IgD-negative memory B cell (primary cell): ENCODE measurements at regions not wholly inside any gene's neighbourhood (a gene's known extent, or its start where the extent isn't known, plus 50 kb on each side); places are given as distances from the start of the nearest gene placed in this dataset.

Experiments used
- H3K27ac Mint-ChIP-seq, 3 donors: one replicate each; pipeline ENCODE4 v1.8.0; 2020 to 2022; ENCODE audit warnings: mild to moderate bottlenecking in 3 of 3, mixed read lengths in 3 of 3, moderate library complexity in 1 of 3
- H3K27me3 Mint-ChIP-seq: one replicate; pipeline ENCODE4 v1.8.0; 2021; ENCODE audit warnings: mixed read lengths
- H3K36me3 Mint-ChIP-seq: one replicate; pipeline ENCODE4 v1.8.0; 2020; ENCODE audit warnings: mild to moderate bottlenecking, mixed read lengths
- H3K4me1 Mint-ChIP-seq, 3 donors: one replicate each; pipeline ENCODE4 v1.8.0; 2020 to 2022; ENCODE audit warnings: mixed read lengths in 3 of 3, mild to moderate bottlenecking in 1 of 3
- H3K4me3 Mint-ChIP-seq, 4 donors: one replicate each; pipeline ENCODE4 v1.8.0; 2020 to 2022; ENCODE audit warnings: mild to moderate bottlenecking in 4 of 4, mixed read lengths in 4 of 4, moderate library complexity in 3 of 4
- H3K9me3 Mint-ChIP-seq, 3 donors: one replicate each; pipeline ENCODE4 v1.8.0; 2020 to 2021; ENCODE audit warnings: mixed read lengths in 3 of 3, mild to moderate bottlenecking in 1 of 3

GRCh38 chr9:12958708-12959107, 183.9 kb downstream of the LURAP1L start:
- Mint-ChIP-seq H3K4me1 (no peaks in the 10 kb centered on the region), H3K27ac (no peak overlapping the region), H3K36me3 (no peaks in the 10 kb centered on the region), H3K4me3 (no peak overlapping the region), H3K27me3 (no peaks in the 10 kb centered on the region), H3K9me3 (peaks cover 0 to 5% (median 3%) of the 10 kb centered on the region in 3 donors)

- H3K4me3 Mint-ChIP-seq: no peak overlapping the region
- H3K36me3 Mint-ChIP-seq: no peaks in the 10 kb centered on the region
- no peaks in the 10 kb centered on the region for H3K27me3 Mint-ChIP-seq
- H3K9me3 Mint-ChIP-seq: peaks cover 0 to 7% (median 3%) of the 10 kb centered on the region in 3 donors
- no peak overlapping the region for H3K27ac Mint-ChIP-seq
- no peaks in the 10 kb centered on the region for H3K4me1 Mint-ChIP-seq
Observed at GRCh38 chr9:12961276-12961809, 186.5 kb downstream of the LURAP1L start.

GRCh38 chr9:12963537-12963936, 188.7 kb downstream of the LURAP1L start:
- H3K4me1 Mint-ChIP-seq: no peaks in the 10 kb centered on the region
- no peak overlapping the region for H3K4me3 Mint-ChIP-seq
- H3K27me3 Mint-ChIP-seq: no peaks in the 10 kb centered on the region
- peaks cover 0 to 3% (median 2%) of the 10 kb centered on the region in 3 donors for H3K9me3 Mint-ChIP-seq
- no peak overlapping the region for H3K27ac Mint-ChIP-seq
- H3K36me3 Mint-ChIP-seq: no peaks in the 10 kb centered on the region

- Mint-ChIP-seq H3K4me1 (no peaks in the 10 kb centered on the region), H3K36me3 (no peaks in the 10 kb centered on the region), H3K27me3 (no peaks in the 10 kb centered on the region), H3K4me3 (no peak overlapping the region), H3K9me3 (peaks cover 0 to 3% (median 2%) of the 10 kb centered on the region in 3 donors), H3K27ac (no peak overlapping the region)
Observed at GRCh38 chr9:12964271-12964670, 189.5 kb downstream of the LURAP1L start.

- no peak overlapping the region for H3K27ac Mint-ChIP-seq
- H3K9me3 Mint-ChIP-seq: peaks cover 0 to 3% (median 2%) of the 10 kb centered on the region in 3 donors
- H3K27me3 Mint-ChIP-seq: no peaks in the 10 kb centered on the region
- no peaks in the 10 kb centered on the region for H3K36me3 Mint-ChIP-seq
- H3K4me1 Mint-ChIP-seq: no peaks in the 10 kb centered on the region
- no peak overlapping the region for H3K4me3 Mint-ChIP-seq
Observed at GRCh38 chr9:12965303-12965702, 190.5 kb downstream of the LURAP1L start.

- Mint-ChIP-seq H3K4me1 (no peaks in the 10 kb centered on the region), H3K9me3 (peaks cover 2 to 3% (median 3%) of the 10 kb centered on the region in 3 donors), H3K27me3 (no peaks in the 10 kb centered on the region), H3K27ac (no peak overlapping the region), H3K36me3 (no peaks in the 10 kb centered on the region), H3K4me3 (no peak overlapping the region)
Observed at GRCh38 chr9:12968093-12968492, 193.3 kb downstream of the LURAP1L start.

- Mint-ChIP-seq H3K27ac (no peak overlapping the region), H3K4me3 (no peak overlapping the region), H3K36me3 (no peaks in the 10 kb centered on the region), H3K9me3 (peaks cover 0 to 3% (median 3%) of the 10 kb centered on the region in 3 donors), H3K27me3 (no peaks in the 10 kb centered on the region), H3K4me1 (no peaks in the 10 kb centered on the region)
Observed at GRCh38 chr9:12972608-12973589, 198.1 kb downstream of the LURAP1L start.

GRCh38 chr9:12973710-12974109, 198.9 kb downstream of the LURAP1L start:
- Mint-ChIP-seq H3K27ac (no peak overlapping the region), H3K27me3 (no peaks in the 10 kb centered on the region), H3K4me1 (no peaks in the 10 kb centered on the region), H3K36me3 (no peaks in the 10 kb centered on the region), H3K4me3 (no peak overlapping the region), H3K9me3 (peaks cover 0 to 3% (median 0%) of the 10 kb centered on the region in 3 donors)

GRCh38 chr9:12974671-12975070, 199.9 kb downstream of the LURAP1L start:
- Mint-ChIP-seq H3K4me3 (no peak overlapping the region), H3K4me1 (no peaks in the 10 kb centered on the region), H3K27ac (no peak overlapping the region), H3K9me3 (peaks cover 0 to 3% (median 0%) of the 10 kb centered on the region in 3 donors), H3K27me3 (no peaks in the 10 kb centered on the region), H3K36me3 (no peaks in the 10 kb centered on the region)

- H3K4me1 Mint-ChIP-seq: no peaks in the 10 kb centered on the region
Observed at GRCh38 chr9:12975496-12975895, 200.7 kb downstream of the LURAP1L start.

GRCh38 chr9:12980085-12980851, 205.4 kb downstream of the LURAP1L start:
- Mint-ChIP-seq H3K4me1 (no peaks in the 10 kb centered on the region), H3K36me3 (no peaks in the 10 kb centered on the region), H3K27me3 (no peaks in the 10 kb centered on the region), H3K9me3 (peaks cover 0 to 6% (median 0%) of the 10 kb centered on the region in 3 donors), H3K27ac (no peak overlapping the region), H3K4me3 (no peak overlapping the region)

More at GRCh38 chr9:12975496-12975895, 200.7 kb downstream of the LURAP1L start:
- H3K27me3 Mint-ChIP-seq: no peaks in the 10 kb centered on the region
- H3K27ac Mint-ChIP-seq: peak overlapping the region in 1 of 3 donors; percentile 28
- no peak overlapping the region for H3K4me3 Mint-ChIP-seq
- no peaks in the 10 kb centered on the region for H3K36me3 Mint-ChIP-seq
- H3K9me3 Mint-ChIP-seq: peaks cover 0 to 3% (median 0%) of the 10 kb centered on the region in 3 donors

GRCh38 chr9:12988258-12988657, 213.4 kb downstream of the LURAP1L start:
- H3K27me3 Mint-ChIP-seq: no peaks in the 10 kb centered on the region
- H3K9me3 Mint-ChIP-seq: peaks cover 0 to 4% (median 3%) of the 10 kb centered on the region in 3 donors
- no peak overlapping the region for H3K27ac Mint-ChIP-seq

GRCh38 chr9:12989669-12990068, 214.8 kb downstream of the LURAP1L start:
- H3K4me1 Mint-ChIP-seq: no peaks in the 10 kb centered on the region
- peaks cover 0 to 4% (median 3%) of the 10 kb centered on the region in 3 donors for H3K9me3 Mint-ChIP-seq
- no peaks in the 10 kb centered on the region for H3K27me3 Mint-ChIP-seq
- no peak overlapping the region for H3K4me3 Mint-ChIP-seq
- H3K36me3 Mint-ChIP-seq: no peaks in the 10 kb centered on the region
- H3K27ac Mint-ChIP-seq: no peak overlapping the region

More at GRCh38 chr9:12988258-12988657, 213.4 kb downstream of the LURAP1L start:
- Mint-ChIP-seq H3K4me3 (no peak overlapping the region), H3K36me3 (no peaks in the 10 kb centered on the region), H3K4me1 (no peaks in the 10 kb centered on the region)

- no peaks in the 10 kb centered on the region for H3K27me3 Mint-ChIP-seq
- no peaks in the 10 kb centered on the region for H3K4me1 Mint-ChIP-seq
- H3K9me3 Mint-ChIP-seq: peaks cover 1 to 4% (median 1%) of the 10 kb centered on the region in 3 donors
- H3K36me3 Mint-ChIP-seq: no peaks in the 10 kb centered on the region
- H3K4me3 Mint-ChIP-seq: no peak overlapping the region
- H3K27ac Mint-ChIP-seq: no peak overlapping the region
Observed at GRCh38 chr9:12993466-12993865, 218.6 kb downstream of the LURAP1L start.

GRCh38 chr9:12997009-12997408, 222.2 kb downstream of the LURAP1L start:
- no peak overlapping the region for H3K27ac Mint-ChIP-seq
- no peaks in the 10 kb centered on the region for H3K4me1 Mint-ChIP-seq
- H3K4me3 Mint-ChIP-seq: no peak overlapping the region
- H3K36me3 Mint-ChIP-seq: no peaks in the 10 kb centered on the region
- H3K27me3 Mint-ChIP-seq: no peaks in the 10 kb centered on the region
- H3K9me3 Mint-ChIP-seq: peaks cover 0 to 4% (median 1%) of the 10 kb centered on the region in 3 donors
